GM23338 (cell line): ENCODE measurements at regions not wholly inside any gene's neighbourhood (a gene's known extent, or its start where the extent isn't known, plus 50 kb on each side); places are given as distances from the start of the nearest gene placed in this dataset.

ENCODE experiments used
- ATAC-seq: fragments of 200-7000 bp; cut with Tn5 transposase; 3 replicates; pipeline ENCODE4 v1.9.1; 2020
- DNase-seq: peaks from one replicate; pipeline ENCODE4 v3.0.0-alpha.2; 2015; ENCODE audit warnings: low spot score
- H2AFZ ChIP-seq: fragments of 200-600 bp; sonication (generic); 2 replicates; pipeline ENCODE4 v1.8.0; 2016; ENCODE audit warnings: antibody characterized with exemption, mild to moderate bottlenecking, moderate library complexity
- H3F3A ChIP-seq: fragments of 200-600 bp; sonication (generic); replicated peaks from 2 replicates; pipeline ENCODE4 v1.8.0; 2017; ENCODE audit warnings: antibody characterized with exemption, mixed run types, low read depth
- H3K27ac ChIP-seq: fragments of 200-600 bp; sonication (generic); 2 replicates; pipeline ENCODE4 v1.6.1; 2016; ENCODE audit warnings: low read depth
- H3K27me3 ChIP-seq: fragments of 200-600 bp; sonication (generic); 2 replicates; pipeline ENCODE4 v1.8.0; 2016; ENCODE audit warnings: mild to moderate bottlenecking, mixed run types, moderate library complexity; ENCODE audit not compliant: insufficient read depth
- H3K36me3 ChIP-seq: fragments of 200-600 bp; sonication (generic); 2 replicates; pipeline ENCODE4 v1.8.0; 2016; ENCODE audit warnings: mild to moderate bottlenecking; ENCODE audit not compliant: insufficient read depth
- H3K4me1 ChIP-seq: fragments of 200-600 bp; sonication (generic); 2 replicates; pipeline ENCODE4 v1.8.0; 2016; ENCODE audit warnings: mild to moderate bottlenecking, moderate library complexity; ENCODE audit not compliant: insufficient read depth
- H3K4me2 ChIP-seq: fragments of 200-600 bp; sonication (generic); 2 replicates; pipeline ENCODE4 v1.7.1; 2017; ENCODE audit warnings: mixed run types
- H3K4me3 ChIP-seq: fragments of 200-600 bp; sonication (generic); 2 replicates; pipeline ENCODE4 v1.6.1; 2016; ENCODE audit warnings: mixed run types
- H3K79me2 ChIP-seq: fragments of 200-600 bp; sonication (generic); replicated peaks from 2 replicates; pipeline ENCODE4 v1.8.0; 2017; ENCODE audit warnings: mild to moderate bottlenecking; ENCODE audit not compliant: insufficient read depth
- H3K9me2 ChIP-seq: fragments of 200-600 bp; sonication (generic); 2 replicates; pipeline ENCODE4 v1.8.0; 2017; ENCODE audit not compliant: insufficient read depth
- H4K20me1 ChIP-seq: fragments of 200-600 bp; sonication (generic); replicated peaks from 2 replicates; pipeline ENCODE4 v1.8.0; 2017; ENCODE audit warnings: mild to moderate bottlenecking; ENCODE audit not compliant: insufficient read depth
- H3K27ac Mint-ChIP-seq: 2 replicates; pipeline ENCODE4 v1.8.0; 2020; ENCODE audit warnings: inconsistent platforms, mild to moderate bottlenecking, moderate library complexity, mixed read lengths
- H3K27me3 Mint-ChIP-seq: 3 replicates; pipeline ENCODE4 v1.8.0; 2022; ENCODE audit warnings: low read depth, mild to moderate bottlenecking, moderate library complexity, mixed read lengths, inconsistent platforms; ENCODE audit not compliant: insufficient read depth, poor library complexity
- H3K36me3 Mint-ChIP-seq: 3 replicates; pipeline ENCODE4 v1.8.0; 2021; ENCODE audit warnings: low read depth, mild to moderate bottlenecking, inconsistent platforms, moderate library complexity, mixed read lengths
- H3K4me1 Mint-ChIP-seq: 3 replicates; pipeline ENCODE4 v1.8.0; 2020; ENCODE audit warnings: mild to moderate bottlenecking, inconsistent platforms, mixed read lengths
- H3K4me3 Mint-ChIP-seq: 3 replicates; pipeline ENCODE4 v1.8.0; 2021; ENCODE audit warnings: moderate library complexity, mild to moderate bottlenecking, inconsistent platforms, mixed read lengths
- H3K9me3 Mint-ChIP-seq: 3 replicates; pipeline ENCODE4 v1.8.0; 2020; ENCODE audit warnings: moderate library complexity, mild to moderate bottlenecking, inconsistent platforms, mixed read lengths
- CREB1 ChIP-seq: fragments of 250-450 bp; sonication (Bioruptor Pico); IDR thresholded peaks from 2 replicates; pipeline ENCODE4 v1.5.0; 2020; ENCODE audit warnings: low read depth, mild to moderate bottlenecking, moderate library complexity
- CTCF ChIP-seq, 2 experiments: fragments of 200-600 bp in 1 of 2; sonication (generic) in 1 of 2; conservative IDR thresholded peaks; 2 replicates each; pipeline versions ENCODE4 v1.5.1 to v1.6.1; 2016 to 2017; ENCODE audit warnings: antibody characterized with exemption in 2 of 2, low read depth in 2 of 2, mild to moderate bottlenecking in 2 of 2, moderate library complexity in 1 of 2
- ETS1 ChIP-seq: IDR thresholded peaks from 2 replicates; pipeline ENCODE4 v1.6.1; 2016; ENCODE audit warnings: antibody characterized with exemption
- EZH2 ChIP-seq: fragments of 200-600 bp; sonication (generic); IDR thresholded peaks from one replicate; pipeline ENCODE4 v1.8.0; 2017; ENCODE audit warnings: antibody characterized with exemption, mild to moderate bottlenecking, low read depth; ENCODE audit not compliant: unreplicated experiment
- EZH2phosphoT487 ChIP-seq: fragments of 200-600 bp; sonication (generic); IDR thresholded peaks from one replicate; pipeline ENCODE4 v1.8.1; 2018; ENCODE audit warnings: antibody characterized with exemption; ENCODE audit not compliant: unreplicated experiment
- JUNB ChIP-seq: IDR thresholded peaks from one replicate; pipeline ENCODE4 v1.6.1; 2016; ENCODE audit warnings: antibody characterized with exemption; ENCODE audit not compliant: unreplicated experiment
- NANOG ChIP-seq: IDR thresholded peaks from 2 replicates; pipeline ENCODE4 v1.6.1; 2016; ENCODE audit warnings: antibody characterized with exemption, borderline replicate concordance
- POLR2AphosphoS5 ChIP-seq: IDR thresholded peaks from 2 replicates; pipeline ENCODE4 v1.6.1; 2016; ENCODE audit warnings: antibody characterized with exemption, low read depth
- REST ChIP-seq: IDR thresholded peaks from one replicate; pipeline ENCODE4 v1.6.1; 2018; ENCODE audit warnings: antibody characterized with exemption; ENCODE audit not compliant: unreplicated experiment
- STAT1 ChIP-seq: IDR thresholded peaks from one replicate; pipeline ENCODE4 v1.6.1; 2016; ENCODE audit warnings: antibody characterized with exemption; ENCODE audit not compliant: unreplicated experiment
- ZNF114 ChIP-seq: fragments of 250-450 bp; sonication (Bioruptor Pico); IDR thresholded peaks from 2 replicates; pipeline ENCODE4 v1.5.0; 2020; ENCODE audit warnings: mild to moderate bottlenecking, moderate library complexity
- ZNF331 ChIP-seq: fragments of 250-450 bp; sonication (Bioruptor Pico); IDR thresholded peaks from 2 replicates; pipeline ENCODE4 v1.5.0; 2020; ENCODE audit warnings: low read depth, mild to moderate bottlenecking, moderate library complexity
- ZNF462 ChIP-seq: fragments of 250-450 bp; sonication (Bioruptor Pico); IDR thresholded peaks from 2 replicates; pipeline ENCODE4 v1.5.0; 2020; ENCODE audit warnings: mild to moderate bottlenecking, moderate library complexity

- Histone ChIP-seq H3K4me3 (no peak overlapping the region), H3K9me2 (no peaks in the 10 kb centered on the region), H3K79me2 (no peaks in the 10 kb centered on the region), H3K36me3 (no peaks in the 10 kb centered on the region), H3K27me3 (no peaks in the 10 kb centered on the region), H3K27ac (no peak overlapping the region), H3K4me1 (no peaks in the 10 kb centered on the region), H3K4me2 (no peak overlapping the region), H4K20me1 (no peaks in the 10 kb centered on the region), H3F3A (no peaks in the 10 kb centered on the region), H2AFZ (no peak overlapping the region)
- no peaks in the 10 kb centered on the region for H3K9me3 Mint-ChIP-seq
- H3K27ac Mint-ChIP-seq, result no peak overlapping the region
- no peak overlapping the region for H3K4me3 Mint-ChIP-seq
- DNase-seq (no peak), ATAC-seq (no peak)
- no peaks in the 10 kb centered on the region for H3K27me3 Mint-ChIP-seq
- no peaks in the 10 kb centered on the region for H3K36me3 Mint-ChIP-seq
- TF ChIP-seq EZH2 (no peak), CTCF (conservative IDR thresholded peaks at IDR 0.05; ENCODE audit: low read depth in 2 of 2) (no peak), ZNF462 (CRISPR knock-in tag) (no peak), ZNF114 (CRISPR knock-in tag) (no peak), STAT1 (no peak), POLR2AphosphoS5 (no peak), EZH2phosphoT487 (no peak), REST (no peak), ETS1 (no peak), CREB1 (no peak), ZNF331 (CRISPR knock-in tag) (no peak), NANOG (no peak), JUNB (no peak)
- no peaks in the 10 kb centered on the region for H3K4me1 Mint-ChIP-seq
Measured at GRCh38 chr16:64317601-64318000, 804.3 kb downstream of the CDH11 start.
